ENCODE measurements at regions not wholly inside any gene's neighbourhood (a gene's known extent, or its start where the extent isn't known, plus 50 kb on each side); places are given as distances from the start of the nearest gene placed in this dataset.

- dilution Hi-C loops (cut with MboI; ENCODE audit: extremely low pct_ligation_motif_present, low sequenced_read_pairs): no loop called here
- no peak for FAIRE-seq
Observed at GRCh38 chr1:103900005-103900404, 150.3 kb downstream of the AMY1C start.

GRCh38 chr1:103901072-103901471, 151.4 kb downstream of the AMY1C start:
- no TSS peak for BruUV-seq (replicated peaks)
- CTCF ChIA-PET: no interaction called here
- no peaks in the 10 kb centered on the region for H3K9me1 ChIP-seq (replicated peaks; ENCODE audit: control insufficient read depth, extremely low read depth, insufficient read depth, low read length)

More at GRCh38 chr1:103900005-103900404, 150.3 kb downstream of the AMY1C start:
- peaks cover 2% of the 10 kb centered on the region for H3K9me3 ChIP-seq (replicated peaks; ENCODE audit: control insufficient read depth, insufficient read depth, low read length)
- no peak overlapping the region for H3K9ac ChIP-seq (replicated peaks; ENCODE audit: extremely low read depth, insufficient read depth, low read length)
- POLR2A ChIA-PET: no interaction called here
- H3K4me2 ChIP-seq (ENCODE audit: insufficient read depth, low read length): no peak overlapping the region
- H3K36me3 ChIP-seq (ENCODE audit: control insufficient read depth in 2 of 2, extremely low read depth in 1 of 2, insufficient read depth in 2 of 2, low read length in 2 of 2): no peaks in the 10 kb centered on the region
- H3K4me1 ChIP-seq (ENCODE audit: control insufficient read depth, extremely low read depth, insufficient read depth, low read length): no peaks in the 10 kb centered on the region
- no peak overlapping the region for H3K4me3 ChIP-seq (replicated peaks in 1 of 3; ENCODE audit: insufficient read depth in 1 of 3, low read depth in 1 of 3, low read length in 3 of 3)
- no peaks in the 10 kb centered on the region for H3K9me1 ChIP-seq (replicated peaks; ENCODE audit: control insufficient read depth, extremely low read depth, insufficient read depth, low read length)
- H3K27ac ChIP-seq (ENCODE audit: insufficient read depth, low read depth, low read length): no peak overlapping the region
- BruUV-seq (replicated peaks): no TSS peak
- TF ChIP-seq GATA2 (IDR thresholded peaks at IDR 0.05; ENCODE audit: insufficient read depth, insufficient read length, low read depth, low read length) (no peak), POLR2AphosphoS5 (IDR thresholded peaks at IDR 0.05; ENCODE audit: insufficient read depth, low read depth, low read length) (no peak), POLR2A (IDR thresholded peaks at IDR 0.05; ENCODE audit: low read depth, low read length) (no peak), FOS (IDR thresholded peaks at IDR 0.05; ENCODE audit: borderline replicate concordance, insufficient read depth, low read length) (no peak)
- DNase-seq (ENCODE audit: low read depth, low spot score): no peak
- H2AFZ ChIP-seq (ENCODE audit: low read depth, low read length): no peak overlapping the region
- no peaks in the 10 kb centered on the region for H3K27me3 ChIP-seq (ENCODE audit: control insufficient read depth in 2 of 2, insufficient read depth in 2 of 2, low read length in 2 of 2)
- intact Hi-C loops (cut with micrococcal nuclease): no loop called here
- no peaks in the 10 kb centered on the region for H3K79me2 ChIP-seq (ENCODE audit: control insufficient read depth, insufficient read depth, low read length)
- H4K20me1 ChIP-seq (replicated peaks; ENCODE audit: control insufficient read depth, extremely low read depth, insufficient read depth, low read length): no peaks in the 10 kb centered on the region
- CTCF ChIA-PET: no interaction called here

More at GRCh38 chr1:103901072-103901471, 151.4 kb downstream of the AMY1C start:
- intact Hi-C loops (cut with micrococcal nuclease): no loop called here
- POLR2A ChIA-PET: no interaction called here
- peaks cover 4% of the 10 kb centered on the region for H3K9me3 ChIP-seq (replicated peaks; ENCODE audit: control insufficient read depth, insufficient read depth, low read length)
- H3K36me3 ChIP-seq (ENCODE audit: control insufficient read depth in 2 of 2, extremely low read depth in 1 of 2, insufficient read depth in 2 of 2, low read length in 2 of 2): no peaks in the 10 kb centered on the region
- dilution Hi-C loops (cut with MboI; ENCODE audit: extremely low pct_ligation_motif_present, low sequenced_read_pairs): no loop called here
- H3K4me2 ChIP-seq (ENCODE audit: insufficient read depth, low read length): no peak overlapping the region
- DNase-seq (ENCODE audit: low read depth, low spot score) (no peak), FAIRE-seq (no peak)
- no peaks in the 10 kb centered on the region for H3K27me3 ChIP-seq (ENCODE audit: control insufficient read depth in 2 of 2, insufficient read depth in 2 of 2, low read length in 2 of 2)
- no peak overlapping the region for H3K27ac ChIP-seq (ENCODE audit: insufficient read depth, low read depth, low read length)
- H2AFZ ChIP-seq (ENCODE audit: low read depth, low read length): no peak overlapping the region
- no peaks in the 10 kb centered on the region for H3K4me1 ChIP-seq (ENCODE audit: control insufficient read depth, extremely low read depth, insufficient read depth, low read length)
- no peak overlapping the region for H3K9ac ChIP-seq (replicated peaks; ENCODE audit: extremely low read depth, insufficient read depth, low read length)
- H3K79me2 ChIP-seq (ENCODE audit: control insufficient read depth, insufficient read depth, low read length): no peaks in the 10 kb centered on the region
- H3K4me3 ChIP-seq (replicated peaks in 1 of 3; ENCODE audit: insufficient read depth in 1 of 3, low read depth in 1 of 3, low read length in 3 of 3): no peak overlapping the region
- H4K20me1 ChIP-seq (replicated peaks; ENCODE audit: control insufficient read depth, extremely low read depth, insufficient read depth, low read length): no peaks in the 10 kb centered on the region
- TF ChIP-seq MYC (IDR thresholded peaks at IDR 0.05; ENCODE audit: low read depth, low read length) (no peak), JUN (IDR thresholded peaks at IDR 0.05; ENCODE audit: borderline replicate concordance, insufficient read depth, insufficient read length, low read depth) (no peak), MAX (IDR thresholded peaks at IDR 0.05; ENCODE audit: insufficient read depth, insufficient read length) (no peak), GATA2 (IDR thresholded peaks at IDR 0.05; ENCODE audit: insufficient read depth, insufficient read length, low read depth, low read length) (no peak), POLR2AphosphoS5 (IDR thresholded peaks at IDR 0.05; ENCODE audit: insufficient read depth, low read depth, low read length) (no peak), FOS (IDR thresholded peaks at IDR 0.05; ENCODE audit: borderline replicate concordance, insufficient read depth, low read length) (no peak), POLR2A (IDR thresholded peaks at IDR 0.05; ENCODE audit: low read depth, low read length) (no peak), CTCF (IDR thresholded peaks at IDR 0.05; ENCODE audit: extremely low read depth in 1 of 2, insufficient read depth in 1 of 2, low read depth in 1 of 2, low read length in 2 of 2) (no peak), EZH2 (IDR thresholded peaks at IDR 0.05; ENCODE audit: borderline replicate concordance, low read depth, low read length, severe bottlenecking) (no peak)

All from endothelial cell of umbilical vein (primary cell).